GM18867 (cell line): ENCODE measurements at regions not wholly inside any gene's neighbourhood (a gene's known extent, or its start where the extent isn't known, plus 50 kb on each side); places are given as distances from the start of the nearest gene placed in this dataset.
"Not testable (repeated sequence)": the region's sequence is repeated elsewhere in the genome, so short reads cannot be mapped to it uniquely, and the experiment has no call there.

Experiments
- ATAC-seq: cut with Tn5 transposase; IDR thresholded peaks from one replicate; pipeline ENCODE4 v1.9.1; 2021; ENCODE audit warnings: mild to moderate bottlenecking, moderate library complexity; ENCODE audit not compliant: unreplicated experiment

DNA sequence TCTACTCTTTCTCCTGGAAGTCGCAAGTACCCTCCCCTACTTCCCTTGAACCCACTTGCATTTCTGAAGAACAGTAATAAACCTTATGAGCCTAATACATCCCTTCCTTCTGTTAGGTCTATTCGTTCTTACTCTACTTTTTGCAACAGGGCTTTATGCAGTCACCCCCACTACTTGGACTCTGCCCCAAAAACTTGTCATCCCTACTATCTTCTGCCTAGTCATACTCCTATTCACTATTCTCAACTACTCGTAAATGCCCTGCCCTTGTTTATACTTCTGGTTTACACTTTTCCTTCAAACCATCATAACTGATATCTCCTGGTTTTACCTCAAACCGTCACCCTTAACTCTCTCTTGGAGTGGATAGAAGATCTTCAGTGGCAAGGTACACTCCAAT lies 55.2 kb upstream of the SLIT2 start:
- ATAC-seq: no peak

DNA sequence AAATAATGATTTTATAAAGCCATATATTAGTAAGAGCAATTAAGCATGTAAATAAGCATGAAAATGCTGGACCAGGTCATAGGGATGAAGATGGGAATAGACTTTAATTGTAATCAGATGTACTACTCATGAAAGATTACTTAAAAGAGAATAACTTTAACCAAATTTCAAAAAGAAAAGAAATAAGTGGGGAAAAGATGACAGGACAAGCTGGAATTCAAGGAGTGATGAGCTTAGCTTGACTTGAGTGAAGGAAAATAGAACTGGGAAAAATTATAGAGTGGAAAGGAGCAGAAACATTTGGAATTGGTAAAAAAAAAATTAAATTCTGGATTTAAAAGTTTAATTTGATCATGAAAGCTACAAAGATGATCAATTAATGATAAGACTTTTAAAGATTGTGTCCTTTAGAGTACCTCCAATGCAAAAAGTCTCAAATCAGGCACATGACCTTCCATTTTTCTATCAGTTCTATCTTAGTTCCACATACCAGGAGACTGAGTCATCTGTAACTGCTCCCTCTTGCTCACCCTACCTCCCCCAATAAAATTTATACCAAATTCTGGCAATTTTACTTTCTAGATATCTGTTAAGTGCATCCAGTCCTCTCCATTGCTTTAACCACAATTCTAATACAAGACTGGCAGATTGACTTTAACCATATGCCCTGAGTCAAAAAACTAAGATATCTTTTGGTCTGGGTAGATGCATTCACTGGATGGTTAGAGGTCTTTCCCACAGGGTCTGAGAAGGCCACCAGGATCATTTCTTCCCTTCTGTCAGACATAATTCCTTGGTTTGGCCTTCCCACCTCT lies 56.4 kb upstream of the SLIT2 start:
- no peak for ATAC-seq

DNA sequence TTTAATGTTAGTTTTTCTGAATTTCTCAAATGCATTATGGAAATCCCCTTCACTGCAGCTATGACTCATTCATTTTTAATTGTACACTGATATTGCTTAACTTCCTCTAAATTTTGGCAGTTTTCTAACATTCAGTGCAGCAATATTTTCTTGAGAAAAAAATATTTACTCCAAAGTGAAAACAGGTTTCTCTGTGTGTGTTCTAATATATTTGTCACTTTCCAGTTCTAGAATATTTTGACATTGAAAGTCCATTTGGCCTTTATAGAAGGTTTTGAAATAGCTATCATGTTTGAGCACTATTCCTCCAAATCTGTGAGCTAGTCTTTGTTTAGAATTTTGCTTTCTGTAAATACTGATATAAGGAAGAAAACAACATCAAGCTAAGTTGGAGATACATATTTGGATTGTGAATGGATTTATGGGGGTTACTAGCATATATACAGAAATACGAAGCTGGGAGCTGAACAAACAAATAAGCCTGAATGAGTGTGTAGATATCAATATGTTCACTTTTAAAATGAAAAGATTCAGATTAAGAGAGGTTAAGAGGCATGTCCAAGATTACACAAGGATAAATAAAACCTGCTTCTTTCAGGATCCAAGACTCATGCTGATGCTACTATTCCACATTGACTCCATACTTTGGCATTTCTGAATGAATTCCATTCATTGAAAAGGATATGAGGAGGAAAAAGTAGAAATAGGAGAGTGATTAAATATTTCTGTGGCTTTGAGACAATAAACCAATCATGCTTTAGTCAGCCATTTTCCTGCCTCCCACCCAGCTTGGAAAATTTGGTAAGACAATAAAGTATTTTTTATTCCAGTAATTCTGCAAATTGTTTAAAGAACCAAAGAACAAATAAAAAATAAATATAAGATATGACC lies 57.3 kb upstream of the SLIT2 start:
- ATAC-seq: no peak

DNA sequence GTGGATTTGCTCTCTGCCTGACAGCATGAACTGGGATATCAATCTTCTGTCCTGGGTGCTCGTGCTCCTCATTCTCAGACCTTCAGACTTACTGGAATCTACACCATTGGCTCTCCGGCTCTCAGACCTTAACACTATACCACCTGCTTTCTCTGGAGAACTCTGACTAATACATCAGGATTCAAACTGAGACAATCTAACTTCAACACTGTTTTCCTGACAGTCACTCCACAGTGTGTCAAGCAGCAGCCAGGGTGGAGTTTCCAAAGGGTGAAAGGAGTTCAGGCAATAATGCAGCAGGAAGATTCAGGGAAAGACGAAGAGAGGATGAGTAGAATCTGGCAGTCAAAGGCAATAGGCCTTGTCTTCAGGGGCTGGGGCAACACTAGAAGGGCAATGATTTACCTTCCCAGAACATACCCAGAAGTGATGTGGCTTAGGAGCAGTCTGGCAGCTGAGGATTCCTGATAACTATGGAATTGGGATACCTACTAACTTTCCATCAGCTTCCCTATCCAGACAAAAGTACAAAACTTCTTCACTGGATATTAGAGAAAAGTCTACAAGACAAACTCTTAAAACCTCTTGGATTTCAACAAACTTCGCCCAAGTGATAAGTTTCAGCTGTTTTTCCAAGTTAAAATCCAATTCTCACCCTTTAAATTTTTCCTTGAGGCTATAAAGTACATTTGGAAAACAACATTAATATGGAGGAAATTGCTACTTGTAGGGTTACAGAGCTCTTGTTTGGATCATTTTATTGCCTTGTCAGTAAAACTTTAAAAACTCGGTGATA lies 58.4 kb upstream of the SLIT2 start:
- ATAC-seq: no peak

DNA sequence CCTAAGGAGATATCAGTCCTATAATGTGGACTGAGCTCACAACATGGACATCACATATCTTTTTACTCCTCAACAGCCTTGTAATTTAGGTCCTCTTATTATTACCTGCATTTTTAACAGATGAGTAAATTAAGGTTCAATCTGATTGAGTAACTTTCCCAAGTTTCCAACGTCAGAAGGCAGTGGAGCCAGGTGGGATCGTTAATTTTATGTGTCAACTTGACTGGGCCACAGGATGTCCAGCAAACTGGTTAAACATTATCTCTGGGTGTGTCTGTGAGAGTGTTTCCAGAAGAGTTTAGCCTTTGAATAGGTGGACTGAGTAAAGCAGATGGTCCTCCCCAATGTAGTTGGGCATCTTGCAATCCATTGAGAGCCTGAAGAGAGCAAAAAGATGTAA lies 59.0 kb upstream of the SLIT2 start:
- ATAC-seq: no peak

DNA sequence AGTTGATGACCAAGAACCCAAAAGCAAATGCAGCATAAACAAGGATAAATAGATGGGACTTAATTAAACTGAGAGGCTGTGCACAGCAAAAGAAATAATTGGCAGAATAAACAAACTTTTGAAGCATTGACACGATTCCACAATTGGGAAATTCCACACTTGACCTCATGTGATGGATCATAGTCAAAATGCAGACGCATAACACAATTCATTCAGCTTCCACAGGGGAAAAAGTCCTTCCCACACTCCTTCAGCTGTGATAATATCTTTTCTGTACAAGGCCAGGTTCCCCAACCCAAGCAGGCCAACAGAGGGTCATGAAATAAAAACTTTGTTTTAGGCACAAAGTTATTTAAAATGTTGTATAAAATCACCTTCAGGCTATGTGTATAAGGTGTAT lies 66.6 kb upstream of the SLIT2 start:
- no peak for ATAC-seq

DNA sequence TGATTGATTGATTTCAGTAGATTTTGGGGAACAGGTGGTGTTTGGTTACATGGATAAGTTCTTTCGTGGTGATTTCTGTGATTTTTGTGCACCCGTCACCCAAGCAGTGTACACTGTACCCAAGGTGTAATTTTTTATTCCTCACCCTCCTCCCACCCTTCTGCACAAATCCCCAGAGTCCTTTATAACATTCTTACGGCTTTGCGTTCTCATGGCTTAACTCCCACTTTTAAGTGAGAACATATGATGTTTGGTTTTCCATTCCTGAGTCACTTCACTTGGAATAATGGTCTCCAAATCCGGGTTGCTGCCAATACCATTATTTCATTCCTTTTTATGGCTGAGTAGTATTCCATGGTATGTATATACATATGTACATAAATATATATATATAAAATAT lies 68.6 kb upstream of the SLIT2 start:
- not testable (repeated sequence) for ATAC-seq

DNA sequence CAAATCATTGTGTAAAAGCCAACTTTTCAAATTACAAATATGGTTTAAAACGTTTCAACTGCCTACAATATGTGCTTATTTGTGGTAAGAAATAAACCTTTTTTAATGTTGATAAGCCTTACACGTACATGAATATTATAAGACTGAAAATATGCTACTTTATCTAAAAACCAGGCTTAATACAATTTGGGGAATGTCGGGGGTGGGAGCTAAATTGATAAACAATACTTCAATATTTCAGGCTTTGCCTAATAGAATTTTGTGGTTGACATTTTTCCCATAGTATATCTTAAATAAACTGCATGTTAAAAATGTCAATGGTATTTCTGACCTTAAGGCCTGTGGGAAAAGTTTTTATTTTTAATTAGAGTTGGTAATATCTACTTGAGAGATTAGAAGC lies 69.8 kb upstream of the SLIT2 start:
- ATAC-seq: no peak

DNA sequence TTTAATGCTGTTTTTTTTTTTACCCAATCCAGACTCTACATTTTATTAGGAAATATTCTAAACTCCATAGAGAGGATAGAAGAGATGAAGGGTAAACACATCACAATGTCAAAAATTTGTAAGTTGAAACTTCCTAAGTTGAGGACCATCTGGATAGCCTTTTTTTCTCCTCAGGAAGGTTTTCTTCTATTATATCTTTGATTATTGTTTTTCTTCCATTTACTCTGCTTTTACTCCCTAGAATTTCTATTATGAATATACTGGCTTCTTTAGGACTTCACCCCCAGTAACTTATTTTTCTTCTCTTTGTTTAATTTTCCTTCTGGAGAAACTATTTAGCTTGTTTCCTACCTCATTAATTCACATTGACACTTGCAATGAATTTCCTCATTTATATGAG lies 71.2 kb upstream of the SLIT2 start:
- no peak for ATAC-seq

DNA sequence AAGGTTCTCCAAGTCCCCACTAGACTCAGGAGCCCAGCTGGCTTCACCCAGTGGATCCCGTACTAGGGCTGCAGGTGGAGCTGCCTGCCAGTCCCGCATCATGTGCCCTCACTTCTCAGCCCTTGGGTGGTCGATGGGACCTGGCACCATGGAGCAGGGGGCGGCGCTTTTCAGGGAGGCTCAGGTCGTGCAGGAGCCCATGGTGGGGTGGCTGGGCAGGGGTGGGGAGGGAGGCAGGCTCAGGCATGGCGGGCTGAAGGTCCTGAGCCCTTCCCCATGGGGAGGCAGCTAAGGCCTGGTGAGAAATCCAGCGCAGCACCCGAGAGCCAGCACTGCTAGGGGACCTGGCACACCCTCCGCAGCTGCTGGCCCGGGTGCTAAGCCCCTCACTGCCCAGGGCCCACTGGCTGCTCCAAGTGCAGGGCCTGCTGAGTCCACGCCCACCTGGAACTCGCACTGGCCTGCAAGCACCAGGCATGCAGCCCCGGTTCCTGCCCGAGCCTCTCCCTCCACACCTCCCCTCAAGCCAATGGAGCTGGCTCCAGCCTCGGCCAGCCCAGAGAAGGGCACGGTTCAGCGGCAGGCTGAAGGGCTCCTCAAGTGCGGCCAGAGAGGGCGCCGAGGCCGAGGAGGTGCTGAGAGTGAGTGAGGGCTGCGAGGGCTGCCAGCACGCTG lies 72.7 kb upstream of the SLIT2 start:
- ATAC-seq: no peak

DNA sequence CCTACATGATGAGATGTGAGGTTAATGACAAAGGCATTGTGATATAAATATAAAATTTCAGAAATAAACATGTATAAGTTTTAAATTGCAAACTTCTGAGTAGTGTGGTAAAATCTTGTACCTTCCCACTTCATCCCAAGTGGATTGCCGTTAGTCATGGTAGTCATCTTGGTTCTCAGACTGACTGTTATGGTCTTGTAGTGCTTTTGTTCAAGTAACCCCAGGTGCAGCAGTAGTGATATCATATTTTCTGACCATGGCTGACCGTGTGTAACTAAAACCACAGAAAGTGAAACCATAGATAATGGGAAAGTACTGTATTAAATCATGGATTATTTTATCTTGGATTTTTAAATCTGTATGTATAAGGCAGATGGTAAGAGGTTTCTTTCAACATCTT lies 74.8 kb upstream of the SLIT2 start:
- ATAC-seq: no peak

DNA sequence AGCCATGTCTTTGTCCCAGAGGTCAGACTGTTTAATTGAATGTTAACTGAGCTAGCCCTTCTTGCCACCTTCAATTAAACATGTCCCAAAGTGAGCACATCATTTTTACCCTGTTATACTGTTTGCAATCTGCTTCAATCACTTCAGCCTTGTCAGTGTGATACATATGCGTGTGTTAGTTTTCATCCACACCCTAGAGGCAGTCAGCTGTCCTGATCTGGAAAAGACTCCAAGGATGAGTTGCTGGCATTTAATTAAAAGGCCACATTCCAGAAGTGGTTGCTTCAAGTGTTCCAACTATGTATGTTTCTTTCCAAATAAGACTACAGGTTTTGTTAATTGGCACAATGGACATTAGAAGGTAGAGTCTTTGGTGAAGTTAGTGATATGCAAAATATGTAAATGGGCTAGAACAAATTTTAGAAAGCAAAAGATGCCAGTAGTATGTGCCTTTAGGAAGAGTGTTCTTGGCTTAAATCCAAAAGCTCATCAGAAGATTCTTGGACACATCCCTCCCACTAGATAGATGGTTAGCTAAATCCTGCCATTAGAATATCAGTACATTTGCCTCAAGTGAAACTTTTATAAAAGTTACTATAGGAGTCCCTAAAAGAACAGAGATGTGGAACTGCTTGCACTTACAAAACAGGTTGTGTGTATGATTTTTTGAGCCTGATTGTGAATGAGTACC lies 79.5 kb upstream of the SLIT2 start:
- no peak for ATAC-seq

DNA sequence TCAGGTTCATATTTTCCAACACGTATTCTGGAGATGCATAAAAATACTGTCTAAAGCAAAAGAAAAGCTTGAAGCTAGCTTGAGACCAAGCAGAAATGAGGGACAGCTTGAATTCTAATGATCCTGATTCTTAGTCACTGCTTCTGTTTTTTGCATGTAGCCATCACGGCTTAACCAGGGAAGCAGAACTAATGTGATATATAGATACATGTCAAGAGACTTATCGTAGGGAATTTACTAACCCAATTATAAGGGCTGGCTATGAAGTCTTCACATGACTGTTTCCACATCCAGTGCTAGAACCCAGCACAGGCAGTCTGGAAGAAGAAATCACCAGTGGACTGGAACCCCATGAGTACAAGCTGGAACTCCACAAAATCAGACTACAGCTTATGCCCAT lies 85.2 kb upstream of the SLIT2 start:
- ATAC-seq: no peak

DNA sequence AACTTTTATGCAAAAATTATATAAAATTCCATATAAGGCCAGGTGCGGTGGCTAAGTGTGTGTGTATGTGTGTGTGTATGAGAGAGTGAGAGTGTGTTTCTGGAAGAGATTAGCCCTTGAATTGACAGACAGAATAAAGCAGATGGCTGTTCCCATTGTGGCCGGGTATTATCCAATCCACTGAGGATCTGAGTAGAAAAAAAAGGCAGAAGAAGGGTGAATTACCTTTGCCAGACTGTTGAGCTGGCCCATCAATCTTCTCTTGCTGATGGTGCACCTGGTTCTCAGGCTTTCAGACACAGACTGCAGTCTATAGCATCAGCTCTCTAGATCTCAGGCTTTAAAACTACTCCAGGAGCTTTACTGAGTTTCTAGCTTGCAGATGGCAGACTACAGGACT lies 92.2 kb upstream of the SLIT2 start:
- no peak for ATAC-seq

DNA sequence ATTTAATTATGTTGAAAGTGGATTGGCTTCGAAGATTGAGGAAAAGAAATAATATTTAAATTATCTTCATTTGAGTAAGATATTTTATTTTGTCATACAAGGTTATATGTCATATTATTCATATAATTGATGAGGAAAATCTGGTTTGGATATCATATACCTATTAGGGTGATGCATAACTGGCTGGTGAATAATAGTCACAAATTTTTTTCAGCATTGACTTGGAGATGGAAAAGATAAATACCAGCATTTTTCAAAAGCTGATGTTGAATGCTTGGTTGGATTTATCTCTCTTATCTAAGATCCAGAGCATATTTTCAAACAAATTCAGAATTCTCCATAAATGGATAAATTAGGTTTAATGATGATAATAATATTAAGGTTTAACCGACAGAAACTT lies 93.5 kb upstream of the SLIT2 start:
- ATAC-seq: no peak

DNA sequence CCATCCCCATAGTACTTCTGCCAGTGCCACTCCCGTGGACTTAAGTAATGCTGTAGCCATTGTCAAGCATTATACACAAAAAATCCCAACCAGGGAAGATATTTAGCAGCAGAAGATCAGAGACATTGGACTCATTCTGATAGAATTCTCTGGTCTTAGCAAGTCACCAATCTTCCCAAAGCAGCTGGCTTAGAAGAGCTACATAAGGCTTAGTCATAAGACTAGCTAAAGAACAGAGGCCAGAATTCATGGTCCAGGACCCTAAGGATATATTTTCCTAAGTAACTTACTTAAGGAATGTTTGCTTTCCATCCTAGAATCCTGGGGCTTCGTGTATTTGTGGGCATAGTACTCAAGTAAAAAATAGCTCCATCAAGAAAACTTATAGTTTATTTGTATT lies 100.3 kb upstream of the SLIT2 start:
- no peak for ATAC-seq

DNA sequence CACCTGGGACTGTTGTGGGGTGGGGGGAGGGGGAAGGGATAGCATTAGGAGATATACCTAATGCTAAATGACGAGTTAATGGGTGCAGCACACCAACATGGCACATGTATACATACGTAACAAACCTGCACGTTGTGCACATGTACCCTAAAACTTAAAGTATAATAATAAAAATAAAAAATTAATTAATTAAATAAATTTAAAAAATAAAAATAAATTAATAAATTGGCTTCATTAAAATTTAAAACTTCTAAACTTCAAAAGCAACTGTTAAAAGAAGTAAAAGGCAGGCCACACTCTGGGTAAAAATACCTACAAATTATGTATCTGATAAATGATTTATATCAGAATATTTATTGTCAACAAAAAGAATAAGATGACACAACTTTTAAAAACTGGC lies 102.6 kb upstream of the SLIT2 start:
- ATAC-seq: not testable (repeated sequence)

DNA sequence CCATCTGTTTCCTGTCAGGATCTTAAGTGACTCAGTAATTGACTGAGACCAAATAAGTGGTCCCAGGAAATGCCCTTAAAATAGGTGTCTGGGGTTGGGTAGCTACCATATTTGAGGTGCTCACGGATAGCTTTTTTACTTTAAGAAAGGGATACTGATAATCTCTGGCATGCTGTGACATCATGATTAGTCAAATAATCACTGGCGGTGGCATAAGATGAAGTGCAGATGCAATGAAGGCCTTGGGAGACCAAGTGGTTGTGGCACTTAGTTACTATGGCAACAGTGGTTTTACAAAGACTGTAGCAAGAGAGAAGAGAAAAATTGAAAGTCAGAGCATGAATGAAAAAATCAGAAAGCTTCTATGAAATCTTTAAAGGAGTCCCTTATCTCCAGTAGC lies 114.5 kb upstream of the SLIT2 start:
- ATAC-seq: no peak

DNA sequence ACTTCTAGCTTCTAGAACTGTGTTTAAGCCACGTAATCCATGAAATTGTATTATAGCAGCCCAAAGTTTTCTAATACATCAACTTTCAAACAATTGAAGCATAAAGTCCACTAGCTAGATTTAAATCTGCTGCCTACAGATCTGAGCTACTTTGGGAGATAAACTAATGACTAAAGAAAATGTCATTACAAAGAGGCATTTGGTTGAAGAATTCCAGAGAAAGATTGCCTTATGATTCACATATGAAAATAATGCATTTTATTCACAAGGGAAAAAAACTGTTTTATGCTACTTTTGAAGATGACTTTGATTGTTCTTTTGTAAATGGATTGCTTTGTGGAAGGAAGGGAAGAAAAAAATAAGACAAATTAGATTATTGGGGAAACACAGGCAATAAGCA lies 124.1 kb upstream of the SLIT2 start:
- ATAC-seq: no peak

DNA sequence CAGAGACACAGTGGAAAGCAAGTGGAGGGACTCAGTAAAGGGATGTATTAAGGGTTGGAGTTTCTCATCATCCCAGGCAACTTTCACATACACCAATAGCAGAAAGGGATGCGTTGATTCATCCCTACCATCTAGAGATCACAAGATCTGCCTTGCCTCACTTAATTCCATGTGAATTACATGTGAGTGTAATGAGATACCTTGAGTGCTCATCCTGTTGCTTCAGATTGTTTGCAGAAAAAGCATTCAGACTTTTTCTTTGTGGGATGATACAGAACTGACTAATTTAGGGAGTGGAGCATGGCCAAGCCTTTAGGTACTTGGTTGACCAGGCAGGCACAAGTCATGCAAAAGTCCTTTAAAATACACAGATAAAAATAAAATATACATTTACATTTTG lies 124.8 kb upstream of the SLIT2 start:
- no peak for ATAC-seq
